ENCODE measurements at regions not wholly inside any gene's neighbourhood (a gene's known extent, or its start where the extent isn't known, plus 50 kb on each side); places are given as distances from the start of the nearest gene placed in this dataset.
A peak's percentile ranks its signal among the peaks of the same experiment; 100 is the strongest.

- peak; percentile 42 for DNase-seq
These were observed 292.8 kb downstream of the CDC5L start for GRCh38 chr6:44680202-44680720.

- DNase-seq = no peak
These were observed 294.3 kb downstream of the CDC5L start for GRCh38 chr6:44681761-44682160.

- DNase-seq = no peak
These were observed 294.8 kb downstream of the CDC5L start for GRCh38 chr6:44682280-44682679.

- no peak for DNase-seq
These were observed 295.7 kb downstream of the CDC5L start for GRCh38 chr6:44682987-44683779.

- no peak for DNase-seq
These were observed 297.7 kb downstream of the CDC5L start for GRCh38 chr6:44685213-44685612.

- no peak for DNase-seq
These were observed 308.6 kb downstream of the CDC5L start for GRCh38 chr6:44696099-44696498.

- DNase-seq = peak; percentile 75
These were observed 309.2 kb downstream of the CDC5L start for GRCh38 chr6:44696686-44697085.

GRCh38 chr6:44697327-44697726 is 309.8 kb downstream of the CDC5L start:
- peak; percentile 87 for DNase-seq

GRCh38 chr6:44698602-44699001 is 311.1 kb downstream of the CDC5L start:
- no peak for DNase-seq

GRCh38 chr6:44699082-44699481 is 311.6 kb downstream of the CDC5L start:
- DNase-seq = peak; percentile 63

- no peak for DNase-seq
These were observed 312.3 kb downstream of the CDC5L start for GRCh38 chr6:44699851-44700250.

GRCh38 chr6:44700422-44700821 is 312.9 kb downstream of the CDC5L start:
- no peak for DNase-seq

- DNase-seq = no peak
These were observed 313.6 kb downstream of the CDC5L start for GRCh38 chr6:44701038-44701636.

GRCh38 chr6:44701637-44702101 is 314.2 kb downstream of the CDC5L start:
- no peak for DNase-seq

GRCh38 chr6:44702292-44702691 is 314.8 kb downstream of the CDC5L start:
- DNase-seq = no peak

GRCh38 chr6:44704240-44705150 is 317.0 kb downstream of the CDC5L start:
- DNase-seq = no peak

- DNase-seq = no peak
These were observed 318.1 kb downstream of the CDC5L start for GRCh38 chr6:44705596-44705995.

GRCh38 chr6:44706011-44706410 is 318.5 kb downstream of the CDC5L start:
- no peak for DNase-seq

- no peak for DNase-seq
These were observed 320.7 kb downstream of the CDC5L start for GRCh38 chr6:44708208-44708607.

GRCh38 chr6:44712353-44713111 is 325.0 kb downstream of the CDC5L start:
- peak; percentile 91 for DNase-seq

- peak; percentile 19 for DNase-seq
These were observed 327.7 kb downstream of the CDC5L start for GRCh38 chr6:44715188-44715587.

GRCh38 chr6:44715925-44716324 is 328.4 kb downstream of the CDC5L start:
- DNase-seq = peak; percentile 24

Data from tongue (tissue), 1 donor.